Stimulated activated CD4-positive, alpha-beta T cell treated with anti-CD3 and anti-CD28 coated beads, Interleukin-1b, Interleukin-23, amount 100 ng/mL, for 48 hours (primary cell): ENCODE measurements at regions not wholly inside any gene's neighbourhood (a gene's known extent, or its start where the extent isn't known, plus 50 kb on each side); places are given as distances from the start of the nearest gene placed in this dataset.
"Not testable (repeated sequence)": the region's sequence is repeated elsewhere in the genome, so short reads cannot be mapped to it uniquely, and the experiment has no call there.

ENCODE experiments used
- DNase-seq: peaks from one replicate; pipeline ENCODE4 v3.0.0-alpha.2; 2020

- DNase-seq: no peak
These were observed 471.6 kb upstream of the LMO3 start for GRCh38 chr12:17077594-17077993.

DNA sequence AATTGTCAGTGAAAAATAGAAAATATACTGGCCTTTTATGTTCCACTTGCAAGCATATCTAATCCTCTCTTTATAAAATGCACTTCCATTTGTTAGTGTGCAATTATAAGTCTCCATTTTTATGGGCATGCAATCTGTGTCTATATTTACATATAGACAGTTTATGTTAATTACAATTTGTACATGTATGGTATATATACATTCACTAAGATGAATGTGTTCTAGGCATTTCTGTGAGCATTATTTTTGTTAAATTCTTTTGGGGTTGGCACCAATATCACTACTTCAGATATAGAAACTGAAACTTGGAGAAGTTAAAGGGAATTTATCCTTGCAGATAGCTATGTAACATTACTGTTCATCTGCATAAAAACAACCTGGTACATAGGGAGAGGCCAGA lies 470.8 kb upstream of the LMO3 start:
- DNase-seq: no peak

- DNase-seq: no peak
These were observed 470.2 kb upstream of the LMO3 start for GRCh38 chr12:17076028-17076744.

- no peak for DNase-seq
These were observed 458.9 kb upstream of the LMO3 start for GRCh38 chr12:17064834-17065233.

- DNase-seq: no peak
These were observed 456.5 kb upstream of the LMO3 start for GRCh38 chr12:17062267-17063036.

GRCh38 chr12:17060260-17060659 lies 454.3 kb upstream of the LMO3 start:
- DNase-seq: no peak

- DNase-seq: no peak
These were observed 450.6 kb upstream of the LMO3 start for GRCh38 chr12:17056546-17056945.

- DNase-seq: no peak
These were observed 433.0 kb upstream of the LMO3 start for GRCh38 chr12:17038923-17039322.

- DNase-seq: no peak
These were observed 429.4 kb upstream of the LMO3 start for GRCh38 chr12:17035372-17035771.

- DNase-seq: no peak
These were observed 424.4 kb upstream of the LMO3 start for GRCh38 chr12:17030338-17030737.

DNA sequence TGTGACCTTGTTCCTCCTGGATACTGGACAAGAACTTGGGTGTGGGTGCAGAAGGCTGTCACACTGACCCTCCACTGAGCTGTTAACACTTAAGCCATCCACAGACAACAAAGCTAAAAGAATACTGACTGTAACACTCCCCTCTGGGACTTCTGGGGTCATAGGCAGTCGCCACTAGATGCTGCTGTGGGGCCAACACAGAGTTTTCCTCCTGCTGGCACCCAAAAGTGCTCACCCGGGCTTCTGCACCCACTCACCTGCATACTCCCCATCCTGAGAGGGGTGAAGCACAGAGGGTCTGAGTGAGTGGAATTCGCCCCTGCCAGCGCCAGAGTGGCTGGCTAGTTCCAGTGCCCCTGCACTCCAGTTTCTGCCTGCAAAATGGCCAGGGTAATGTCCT lies 422.4 kb upstream of the LMO3 start:
- DNase-seq: no peak

DNA sequence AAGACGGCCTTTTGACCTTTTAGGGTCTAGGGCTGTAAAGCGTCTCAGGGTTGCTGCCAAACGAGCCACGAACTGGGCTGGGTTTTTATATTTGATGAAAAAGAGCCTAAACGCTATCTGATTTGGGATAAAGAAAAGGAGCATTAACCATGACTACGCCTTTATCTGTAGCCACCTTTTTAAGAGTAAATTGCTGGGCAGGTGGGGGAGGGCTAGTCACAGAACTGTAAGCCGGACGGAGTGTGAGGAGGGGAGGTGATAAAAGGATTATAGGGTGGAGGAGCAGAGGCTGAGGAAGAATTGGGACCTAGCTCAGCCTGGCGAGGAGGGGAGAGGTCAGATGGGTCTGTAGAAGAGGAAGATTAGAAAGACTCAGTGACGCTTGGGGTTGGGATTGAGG lies 419.5 kb upstream of the LMO3 start:
- DNase-seq: not testable (repeated sequence)

DNA sequence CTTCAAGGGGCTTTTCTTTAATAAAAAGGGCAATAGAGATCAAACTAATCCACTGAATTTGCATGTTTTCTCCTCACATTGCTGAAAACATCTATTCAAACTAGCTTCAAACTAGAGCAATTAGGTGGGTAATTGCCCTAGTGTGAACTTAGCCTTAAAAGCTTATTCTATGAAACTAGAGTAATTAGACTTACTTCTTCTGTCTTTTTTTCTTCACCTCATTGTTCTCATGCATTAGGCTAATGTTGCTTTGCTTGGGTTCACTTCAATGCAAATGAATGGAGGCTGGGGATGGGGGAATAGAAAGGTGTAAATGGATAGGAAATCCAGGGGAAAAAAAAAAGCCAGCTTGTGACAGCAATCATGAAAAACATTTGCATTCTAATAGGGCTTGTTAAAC lies 414.8 kb upstream of the LMO3 start:
- no peak for DNase-seq

GRCh38 chr12:17017402-17017801 lies 411.4 kb upstream of the LMO3 start:
- DNase-seq: no peak

DNA sequence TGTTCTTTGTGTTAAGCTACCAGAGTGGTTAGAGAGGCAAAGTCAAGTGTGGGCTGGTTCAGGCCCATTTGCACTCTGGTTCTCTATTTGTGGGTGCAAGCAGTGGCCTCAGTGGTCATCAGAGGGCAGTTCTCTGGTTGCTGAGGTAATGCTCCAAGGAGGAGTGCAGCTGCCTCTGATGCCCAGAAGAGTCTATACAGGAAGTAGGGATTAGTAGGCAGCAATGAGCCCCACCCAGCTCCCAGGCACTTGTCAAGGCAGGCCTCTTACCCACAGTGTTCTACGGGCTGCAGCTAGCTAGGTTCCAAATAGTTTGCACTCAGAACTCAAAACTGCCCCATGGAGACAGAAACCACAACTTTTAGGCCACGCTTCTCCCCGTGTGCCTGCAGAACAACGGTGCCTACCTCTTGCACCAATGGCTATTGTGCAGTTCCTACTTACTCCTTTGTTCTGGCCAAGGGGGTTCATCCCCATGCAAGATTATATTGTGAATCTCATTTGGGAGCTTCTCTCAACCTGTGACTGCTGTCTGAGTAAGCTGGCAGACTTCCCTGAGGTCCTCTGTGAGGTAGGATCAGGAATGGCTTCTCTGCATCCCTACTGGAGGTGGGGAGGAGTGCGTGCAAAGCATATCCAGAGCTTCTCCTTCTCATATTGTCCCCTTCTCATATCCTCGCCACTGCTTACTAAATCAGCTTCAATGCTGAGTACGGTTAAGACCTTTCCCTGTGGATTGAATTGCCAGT lies 410.3 kb upstream of the LMO3 start:
- DNase-seq: no peak

DNA sequence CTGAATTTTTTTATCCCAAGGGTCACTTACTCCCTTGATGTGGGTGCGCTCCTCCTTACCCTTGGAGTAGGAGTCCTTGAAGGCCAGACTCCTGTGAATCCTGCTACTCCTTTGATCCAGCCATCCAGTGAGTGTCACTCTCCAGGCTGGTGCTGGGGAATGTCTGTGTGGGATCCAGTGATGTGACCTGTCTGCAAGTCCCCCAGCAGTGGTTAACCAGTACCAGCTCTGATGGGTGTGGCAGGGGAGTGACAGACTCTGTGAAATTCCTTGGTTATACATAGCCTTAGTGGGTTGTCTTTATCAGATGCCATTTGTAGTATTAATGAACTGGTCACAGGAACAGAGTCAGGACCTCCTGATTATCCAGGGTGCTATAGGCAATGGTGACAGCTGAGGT lies 409.5 kb upstream of the LMO3 start:
- DNase-seq: no peak

DNA sequence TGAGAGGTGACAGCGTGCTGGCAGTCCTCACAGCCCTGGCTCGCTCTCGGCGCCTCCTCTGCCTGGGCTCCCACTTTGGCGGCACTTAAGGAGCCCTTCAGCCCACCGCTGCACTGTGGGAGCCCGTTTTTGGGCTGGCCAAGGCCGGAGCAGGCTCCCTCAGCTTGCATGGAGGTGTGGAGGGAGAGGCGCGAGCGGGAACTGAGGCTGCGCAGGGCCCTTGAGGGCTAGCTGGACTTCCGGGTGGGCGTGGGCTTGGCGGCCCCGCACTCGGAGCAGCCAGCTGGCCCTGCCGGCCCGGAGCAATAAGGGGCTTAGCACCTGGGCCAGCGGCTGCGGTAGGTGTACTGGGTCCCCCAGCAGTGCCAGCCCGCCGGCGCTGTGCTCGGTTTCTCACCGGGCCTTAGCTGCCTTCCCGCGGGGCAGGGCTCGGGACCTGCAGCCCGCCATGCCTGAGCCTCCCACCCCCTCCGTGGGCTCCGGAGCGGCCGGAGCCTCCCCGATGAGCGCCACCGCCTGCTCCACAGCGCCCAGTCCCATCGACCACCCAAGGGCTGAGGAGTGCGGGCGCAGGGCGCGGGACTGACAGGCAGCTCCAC lies 401.6 kb upstream of the LMO3 start:
- DNase-seq: not testable (repeated sequence)

DNA sequence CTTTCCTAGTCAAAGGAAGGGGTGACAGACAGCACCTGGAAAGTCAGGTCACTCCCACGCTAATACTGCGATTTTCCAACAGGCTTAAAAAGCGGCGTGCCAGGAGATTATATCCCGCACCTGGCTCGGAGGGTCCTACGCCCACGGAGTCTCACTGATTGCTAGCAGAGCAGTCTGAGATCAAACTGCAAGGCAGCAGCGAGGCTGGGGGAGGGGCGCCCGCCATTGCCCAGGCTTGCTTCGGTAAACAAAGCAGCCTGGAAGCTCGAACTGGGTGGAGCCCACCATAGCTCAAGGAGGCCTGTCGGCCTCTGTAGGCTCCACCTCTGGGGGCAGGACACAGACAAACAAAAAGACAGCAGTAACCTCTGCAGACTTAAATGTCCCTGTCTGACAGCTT lies 392.6 kb upstream of the LMO3 start:
- DNase-seq: not testable (repeated sequence)

- no peak for DNase-seq
These were observed 378.5 kb upstream of the LMO3 start for GRCh38 chr12:16984484-16984883.

GRCh38 chr12:16972923-16973770 lies 367.2 kb upstream of the LMO3 start:
- no peak for DNase-seq

DNA sequence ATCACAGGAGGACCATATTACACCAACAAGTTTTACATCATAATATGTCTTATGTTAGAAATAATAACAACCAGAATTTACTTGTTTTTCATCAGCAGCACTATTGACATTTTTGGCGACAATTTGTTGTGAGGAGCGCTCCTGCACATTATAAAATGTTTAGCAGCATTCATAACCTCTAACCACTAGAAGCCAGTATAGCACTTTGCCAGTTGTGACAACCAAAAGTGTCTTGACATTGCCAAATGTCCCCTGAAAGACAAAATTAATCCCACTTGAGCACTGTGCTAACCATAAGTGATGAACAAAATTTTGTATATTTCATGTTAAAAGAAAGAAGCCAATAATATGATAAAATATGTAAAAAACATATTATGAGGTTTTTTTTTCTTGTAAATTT lies 356.9 kb upstream of the LMO3 start:
- no peak for DNase-seq

DNA sequence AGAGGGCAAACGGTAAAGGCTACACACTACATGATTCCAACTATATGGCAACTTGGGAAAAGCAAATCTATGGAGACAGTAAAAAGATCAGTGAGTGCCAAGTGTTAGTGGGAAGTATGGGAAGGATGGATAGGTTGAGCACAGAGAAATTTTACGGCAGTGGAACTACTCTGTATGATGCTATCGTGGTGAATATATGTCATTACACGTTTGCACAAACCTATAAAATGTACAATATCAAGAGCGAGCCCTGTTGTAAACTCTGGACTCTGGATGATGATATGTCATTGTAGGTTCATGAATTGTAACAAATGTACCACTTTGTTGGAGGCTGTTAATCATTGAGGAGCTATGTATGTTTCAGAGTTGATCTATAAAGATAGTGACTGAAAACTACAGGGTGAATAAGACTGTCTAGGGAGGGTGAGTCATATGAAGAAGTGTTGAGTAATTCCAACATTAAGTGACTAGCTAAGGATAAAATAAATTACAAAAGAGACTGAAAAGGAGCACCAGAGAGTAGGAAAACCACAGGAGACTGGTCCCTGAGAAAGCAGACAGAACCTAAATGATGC lies 349.2 kb upstream of the LMO3 start:
- DNase-seq: no peak
